Kidney tubule cell (primary cell): ENCODE measurements at regions not wholly inside any gene's neighbourhood (a gene's known extent, or its start where the extent isn't known, plus 50 kb on each side); places are given as distances from the start of the nearest gene placed in this dataset.
"Not testable (repeated sequence)": the region's sequence is repeated elsewhere in the genome, so short reads cannot be mapped to it uniquely, and the experiment has no call there.

Source experiments
- DNase-seq: peaks from one replicate; pipeline ENCODE4 v3.0.0-alpha.2; 2018; ENCODE audit warnings: low spot score

- no peak for DNase-seq
Observed at GRCh38 chr2:116133381-116133942, 1681.0 kb upstream of the DDX18 start.

- DNase-seq = no peak
Observed at GRCh38 chr2:116141891-116142474, 1672.5 kb upstream of the DDX18 start.

- no peak for DNase-seq
Observed at GRCh38 chr2:116142644-116143227, 1671.8 kb upstream of the DDX18 start.

GRCh38 chr2:116145031-116145430 is 1669.5 kb upstream of the DDX18 start:
- no peak for DNase-seq

GRCh38 chr2:116148361-116148760 is 1666.1 kb upstream of the DDX18 start:
- no peak for DNase-seq

- no peak for DNase-seq
Observed at GRCh38 chr2:116153729-116154128, 1660.8 kb upstream of the DDX18 start.

- no peak for DNase-seq
Observed at GRCh38 chr2:116160657-116161056, 1653.8 kb upstream of the DDX18 start.

GRCh38 chr2:116162395-116162794 is 1652.1 kb upstream of the DDX18 start:
- no peak for DNase-seq

- DNase-seq = no peak
Observed at GRCh38 chr2:116167107-116167506, 1647.4 kb upstream of the DDX18 start.

- no peak for DNase-seq
Observed at GRCh38 chr2:116180072-116180471, 1634.4 kb upstream of the DDX18 start.

- DNase-seq = not testable (repeated sequence)
Observed at GRCh38 chr2:116190684-116191083, 1623.8 kb upstream of the DDX18 start.

- no peak for DNase-seq
Observed at GRCh38 chr2:116200086-116200485, 1614.4 kb upstream of the DDX18 start.

- no peak for DNase-seq
Observed at GRCh38 chr2:116211719-116212118, 1602.8 kb upstream of the DDX18 start.

- no peak for DNase-seq
Observed at GRCh38 chr2:116222793-116223192, 1591.7 kb upstream of the DDX18 start.

- DNase-seq = no peak
Observed at GRCh38 chr2:116223912-116224311, 1590.6 kb upstream of the DDX18 start.

GRCh38 chr2:116224610-116225009 is 1589.9 kb upstream of the DDX18 start:
- DNase-seq = no peak

GRCh38 chr2:116238511-116238910 is 1576.0 kb upstream of the DDX18 start:
- DNase-seq = no peak

- no peak for DNase-seq
Observed at GRCh38 chr2:116250376-116250775, 1564.1 kb upstream of the DDX18 start.

- no peak for DNase-seq
Observed at GRCh38 chr2:116264872-116265271, 1549.6 kb upstream of the DDX18 start.

- no peak for DNase-seq
Observed at GRCh38 chr2:116269040-116269439, 1545.5 kb upstream of the DDX18 start.

- no peak for DNase-seq
Observed at GRCh38 chr2:116304328-116304727, 1510.2 kb upstream of the DDX18 start.

GRCh38 chr2:116317111-116317510 is 1497.4 kb upstream of the DDX18 start:
- no peak for DNase-seq

GRCh38 chr2:116318551-116318950 is 1495.9 kb upstream of the DDX18 start:
- DNase-seq = not testable (repeated sequence)

- DNase-seq = no peak
Observed at GRCh38 chr2:116319001-116319400, 1495.5 kb upstream of the DDX18 start.
